H9 (cell line): ENCODE measurements at regions not wholly inside any gene's neighbourhood (a gene's known extent, or its start where the extent isn't known, plus 50 kb on each side); places are given as distances from the start of the nearest gene placed in this dataset.
A peak's percentile ranks its signal among the peaks of the same experiment; 100 is the strongest.

Experiments
- DNase-seq: peaks from one replicate; pipeline ENCODE4 v3.0.0-alpha.2; 2017
- H2AFZ ChIP-seq: one replicate; pipeline ENCODE4 v1.6.1; 2013; ENCODE audit warnings: mild to moderate bottlenecking, low read length, control low read depth, moderate library complexity
- H2AK5ac ChIP-seq: 2 replicates; pipeline ENCODE4 v1.6.1; 2013; ENCODE audit warnings: low read length, control low read depth, mixed read lengths; ENCODE audit not compliant: insufficient read length
- H2BK120ac ChIP-seq: one replicate; pipeline ENCODE4 v1.6.1; 2013; ENCODE audit warnings: low read depth, mild to moderate bottlenecking, low read length, control low read depth, inconsistent platforms; ENCODE audit not compliant: poor library complexity, severe bottlenecking
- H2BK12ac ChIP-seq: 2 replicates; pipeline ENCODE4 v1.6.1; 2013; ENCODE audit warnings: low read length, control low read depth, mixed read lengths, low read depth; ENCODE audit not compliant: insufficient read length
- H2BK15ac ChIP-seq: 2 replicates; pipeline ENCODE4 v1.6.1; 2013; ENCODE audit warnings: low read depth, low read length, control low read depth
- H2BK20ac ChIP-seq: one replicate; pipeline ENCODE4 v1.6.1; 2013; ENCODE audit warnings: low read depth, mild to moderate bottlenecking, low read length, control low read depth, inconsistent platforms; ENCODE audit not compliant: poor library complexity, severe bottlenecking
- H2BK5ac ChIP-seq: 2 replicates; pipeline ENCODE4 v1.6.1; 2013; ENCODE audit warnings: low read length, control low read depth, mixed read lengths; ENCODE audit not compliant: insufficient read length
- H3K14ac ChIP-seq: 2 replicates; pipeline ENCODE4 v1.6.1; 2013; ENCODE audit warnings: low read length, control low read depth; ENCODE audit not compliant: insufficient read depth
- H3K18ac ChIP-seq: 2 replicates; pipeline ENCODE4 v1.6.1; 2013; ENCODE audit warnings: low read depth, mild to moderate bottlenecking, mixed read lengths, low read length, control low read depth; ENCODE audit not compliant: insufficient read length
- H3K23ac ChIP-seq: 2 replicates; pipeline ENCODE4 v1.6.1; 2013; ENCODE audit warnings: low read length, control low read depth, mixed read lengths, low read depth; ENCODE audit not compliant: insufficient read length
- H3K23me2 ChIP-seq: 2 replicates; pipeline ENCODE4 v1.6.1; 2013; ENCODE audit warnings: low read depth, mild to moderate bottlenecking, mixed read lengths, low read length, control low read depth; ENCODE audit not compliant: insufficient read length, poor library complexity, severe bottlenecking
- H3K27ac ChIP-seq: 2 replicates; pipeline ENCODE4 v1.5.1; 2013; ENCODE audit warnings: low read length, control low read depth, mixed read lengths, low read depth; ENCODE audit not compliant: insufficient read length
- H3K27me3 ChIP-seq: 2 replicates; pipeline ENCODE4 v1.6.1; 2013; ENCODE audit warnings: low read length, control low read depth, inconsistent platforms; ENCODE audit not compliant: insufficient read depth
- H3K4ac ChIP-seq: 2 replicates; pipeline ENCODE4 v1.6.1; 2013; ENCODE audit warnings: low read depth, mild to moderate bottlenecking, control low read depth, inconsistent platforms, low read length, moderate library complexity
- H3K4me1 ChIP-seq: 2 replicates; pipeline ENCODE4 v1.6.1; 2013; ENCODE audit warnings: low read length, control low read depth, inconsistent platforms; ENCODE audit not compliant: insufficient read depth
- H3K4me2 ChIP-seq: 2 replicates; pipeline ENCODE4 v1.6.1; 2013; ENCODE audit warnings: low read length, control low read depth, mixed read lengths; ENCODE audit not compliant: insufficient read length, insufficient read depth
- H3K56ac ChIP-seq: 2 replicates; pipeline ENCODE4 v1.6.1; 2013; ENCODE audit warnings: low read depth, mild to moderate bottlenecking, mixed read lengths, low read length, control low read depth; ENCODE audit not compliant: insufficient read length
- H3K79me1 ChIP-seq: 2 replicates; pipeline ENCODE4 v1.6.1; 2013; ENCODE audit warnings: low read depth, mild to moderate bottlenecking, moderate library complexity, low read length, control low read depth, inconsistent platforms; ENCODE audit not compliant: insufficient read depth, poor library complexity, severe bottlenecking
- H3K79me2 ChIP-seq: 2 replicates; pipeline ENCODE4 v1.6.1; 2013; ENCODE audit warnings: low read length, control low read depth, inconsistent platforms; ENCODE audit not compliant: insufficient read depth
- H3K9ac ChIP-seq: 2 replicates; pipeline ENCODE4 v1.6.1; 2013; ENCODE audit warnings: low read length, control low read depth, mixed read lengths; ENCODE audit not compliant: insufficient read length; ENCODE audit errors: extremely low read depth
- H3K9me3 ChIP-seq: one replicate; pipeline ENCODE4 v1.6.1; 2013; ENCODE audit warnings: low read depth, low read length, inconsistent platforms; ENCODE audit not compliant: control insufficient read depth
- H3T11ph ChIP-seq: one replicate; pipeline ENCODE4 v1.6.1; 2013; ENCODE audit warnings: mild to moderate bottlenecking, low read length, control low read depth, inconsistent platforms
- H4K20me1 ChIP-seq: one replicate; pipeline ENCODE4 v1.6.1; 2013; ENCODE audit not compliant: control insufficient read depth, insufficient read length, insufficient read depth
- H4K5ac ChIP-seq: 2 replicates; pipeline ENCODE4 v1.6.1; 2013; ENCODE audit warnings: low read depth, mild to moderate bottlenecking, mixed read lengths, low read length, control low read depth; ENCODE audit not compliant: insufficient read length
- H4K8ac ChIP-seq: replicated peaks from 2 replicates; pipeline ENCODE4 v1.6.1; 2013; ENCODE audit warnings: low read length, control low read depth, mixed read lengths, low read depth; ENCODE audit not compliant: insufficient read length
- H4K91ac ChIP-seq: 2 replicates; pipeline ENCODE4 v1.6.1; 2013; ENCODE audit warnings: low read depth, mild to moderate bottlenecking, moderate library complexity, mixed read lengths, low read length, control low read depth; ENCODE audit not compliant: insufficient read length
- H3K27ac Mint-ChIP-seq, 3 experiments: 2 replicates in 2 of 3; 3 replicates in 1 of 3; pipeline ENCODE4 v1.8.0; 2020 to 2021; ENCODE audit warnings: mixed read lengths in 3 of 3, mild to moderate bottlenecking in 1 of 3, moderate library complexity in 1 of 3
- H3K27me3 Mint-ChIP-seq: 2 replicates; pipeline ENCODE4 v1.8.0; 2021; ENCODE audit warnings: low read depth, mild to moderate bottlenecking, moderate library complexity, mixed read lengths
- H3K36me3 Mint-ChIP-seq, 3 experiments: 2 replicates in 2 of 3; 3 replicates in 1 of 3; pipeline ENCODE4 v1.8.0; 2020 to 2021; ENCODE audit warnings: low read depth in 3 of 3, mixed read lengths in 3 of 3; ENCODE audit not compliant: insufficient read depth in 1 of 3
- H3K4me1 Mint-ChIP-seq, 2 experiments: 2 replicates each; pipeline ENCODE4 v1.8.0; 2020; ENCODE audit warnings: mixed read lengths in 2 of 2
- H3K4me3 Mint-ChIP-seq, 2 experiments: 2 replicates in 1 of 2; 3 replicates in 1 of 2; pipeline ENCODE4 v1.8.0; 2020 to 2021; ENCODE audit warnings: mild to moderate bottlenecking in 2 of 2, mixed read lengths in 2 of 2, moderate library complexity in 1 of 2
- H3K9me3 Mint-ChIP-seq, 2 experiments: 2 replicates in 1 of 2; 3 replicates in 1 of 2; pipeline ENCODE4 v1.8.0; 2020; ENCODE audit warnings: mild to moderate bottlenecking in 2 of 2, mixed read lengths in 2 of 2, moderate library complexity in 1 of 2
- CTCF ChIP-seq: fragments of 200-600 bp; sonication (generic); conservative IDR thresholded peaks from 3 replicates; pipeline ENCODE4 v1.8.0; 2021; ENCODE audit warnings: antibody characterized with exemption, mild to moderate bottlenecking
- WGBS: extraction: QIAGEN DNeasy Blood & Tissue Kit; methylation state at CpG from one replicate; pipeline ENCODE4 v1.1.7; 2013; ENCODE audit warnings: missing lambda C conversion rate, low lambda C conversion rate, mixed read lengths; ENCODE audit not compliant: insufficient read length; ENCODE audit errors: extremely low coverage; 5-methylcytosine and 5-hydroxymethylcytosine counted together

GRCh38 chr11:107263844-107264563 is 193.6 kb downstream of the CWF19L2 start:
- H4K8ac ChIP-seq: no peak overlapping the region
- H3K4me3 Mint-ChIP-seq: no peak overlapping the region
- H2BK5ac ChIP-seq: no peak overlapping the region
- peak overlapping the region; percentile 46 for H4K5ac ChIP-seq
- no peaks in the 10 kb centered on the region for H3K4me1 Mint-ChIP-seq
- no peak for DNase-seq
- no peak overlapping the region for H2AK5ac ChIP-seq
- no peaks in the 10 kb centered on the region for H3K79me2 ChIP-seq
- no peak overlapping the region for H4K91ac ChIP-seq
- no peak overlapping the region for H3K4ac ChIP-seq
- no peaks in the 10 kb centered on the region for H3K27me3 Mint-ChIP-seq
- no peaks in the 10 kb centered on the region for H3K23me2 ChIP-seq
- no peak overlapping the region for H3K56ac ChIP-seq
- H3K36me3 Mint-ChIP-seq: no peaks in the 10 kb centered on the region
- no peak overlapping the region for H3K14ac ChIP-seq
- no peak overlapping the region for H3K27ac Mint-ChIP-seq
- H3K4me2 ChIP-seq: no peak overlapping the region
- no peak overlapping the region for H3K27ac ChIP-seq
- no peaks in the 10 kb centered on the region for H3K4me1 ChIP-seq
- no peaks in the 10 kb centered on the region for H3K27me3 ChIP-seq
- no peaks in the 10 kb centered on the region for H3K79me1 ChIP-seq
- no peaks in the 10 kb centered on the region for H4K20me1 ChIP-seq
- H3K23ac ChIP-seq: no peak overlapping the region
- no peak overlapping the region; the same call in 1 of the 2 replicates for H2BK15ac ChIP-seq
- H2BK120ac ChIP-seq: no peak overlapping the region
- no peaks in the 10 kb centered on the region for H3K9me3 Mint-ChIP-seq
- no peak for TF ChIP-seq CTCF
- H3K18ac ChIP-seq: no peak overlapping the region
- no peak overlapping the region for H3K9ac ChIP-seq
- no peak overlapping the region for H2BK12ac ChIP-seq
- H3K9me3 ChIP-seq: no peaks in the 10 kb centered on the region
- H2BK20ac ChIP-seq: no peak overlapping the region
- H2AFZ ChIP-seq: no peak overlapping the region
- H3T11ph ChIP-seq: no peak overlapping the region
- no CpG with 5 or more reads among the region's 2 CpGs for WGBS
